Adrenal gland (tissue), 5 donors: ENCODE measurements at regions not wholly inside any gene's neighbourhood (a gene's known extent, or its start where the extent isn't known, plus 50 kb on each side); places are given as distances from the start of the nearest gene placed in this dataset.

ENCODE experiments used
- POLR2A ChIP-seq, 2 donors: fragments of 450-650 bp; IDR thresholded peaks; one replicate each; pipeline ENCODE4 v1.6.1; 2017; ENCODE audit warnings: antibody characterized with exemption in 2 of 2, mild to moderate bottlenecking in 2 of 2, moderate library complexity in 1 of 2
- TF ChIP-seq, protein P1 (sequence below), 6 experiments: fragments of 450-650 bp in 4 of 6; fragments of 200-600 bp in 2 of 6; sonication (generic) in 1 of 6; IDR thresholded peaks; 1 replicate in 5 of 6; 2 replicates in 1 of 6; pipeline versions ENCODE4 v1.5.1 to v1.8.0; 2016 to 2021; ENCODE audit warnings: antibody characterized with exemption in 6 of 6, mild to moderate bottlenecking in 2 of 6, moderate library complexity in 1 of 6
- donor health status: DM: no; HTN: no; CAD: no.

DNA sequence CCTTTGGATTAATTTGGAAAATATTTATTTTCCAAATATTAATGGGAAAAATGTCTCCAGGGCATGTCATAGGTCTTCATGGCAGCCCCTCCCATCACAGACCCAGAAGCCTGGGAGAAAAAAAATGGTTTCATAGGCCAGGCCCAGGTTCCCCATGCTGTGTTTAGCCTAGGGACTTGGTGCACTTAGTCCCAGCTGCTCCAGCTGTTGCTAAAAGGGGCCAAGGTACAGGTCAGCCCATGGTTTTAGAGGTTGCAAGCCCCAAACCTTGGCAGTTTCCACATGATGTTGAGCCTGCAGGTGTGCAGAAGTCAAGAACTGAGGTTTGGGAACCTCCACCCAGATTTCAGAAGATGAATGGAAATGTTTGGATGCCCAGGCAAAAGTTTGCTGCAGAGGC, 309.6 kb downstream of the SOCS6 start:
- TF ChIP-seq, protein P1, sequence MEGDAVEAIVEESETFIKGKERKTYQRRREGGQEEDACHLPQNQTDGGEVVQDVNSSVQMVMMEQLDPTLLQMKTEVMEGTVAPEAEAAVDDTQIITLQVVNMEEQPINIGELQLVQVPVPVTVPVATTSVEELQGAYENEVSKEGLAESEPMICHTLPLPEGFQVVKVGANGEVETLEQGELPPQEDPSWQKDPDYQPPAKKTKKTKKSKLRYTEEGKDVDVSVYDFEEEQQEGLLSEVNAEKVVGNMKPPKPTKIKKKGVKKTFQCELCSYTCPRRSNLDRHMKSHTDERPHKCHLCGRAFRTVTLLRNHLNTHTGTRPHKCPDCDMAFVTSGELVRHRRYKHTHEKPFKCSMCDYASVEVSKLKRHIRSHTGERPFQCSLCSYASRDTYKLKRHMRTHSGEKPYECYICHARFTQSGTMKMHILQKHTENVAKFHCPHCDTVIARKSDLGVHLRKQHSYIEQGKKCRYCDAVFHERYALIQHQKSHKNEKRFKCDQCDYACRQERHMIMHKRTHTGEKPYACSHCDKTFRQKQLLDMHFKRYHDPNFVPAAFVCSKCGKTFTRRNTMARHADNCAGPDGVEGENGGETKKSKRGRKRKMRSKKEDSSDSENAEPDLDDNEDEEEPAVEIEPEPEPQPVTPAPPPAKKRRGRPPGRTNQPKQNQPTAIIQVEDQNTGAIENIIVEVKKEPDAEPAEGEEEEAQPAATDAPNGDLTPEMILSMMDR (IDR thresholded peaks at IDR 0.05) = no peak
- TF ChIP-seq POLR2A (IDR thresholded peaks at IDR 0.05) = no peak
